ENCODE measurements at regions not wholly inside any gene's neighbourhood (a gene's known extent, or its start where the extent isn't known, plus 50 kb on each side); places are given as distances from the start of the nearest gene placed in this dataset.

GRCh38 chr3:34475851-34476250, 677.4 kb downstream of the PDCD6IP start:
- ChIA-PET CTCF (no interaction called here), POLR2A (no interaction called here)
- no peaks in the 10 kb centered on the region for H3K36me3 ChIP-seq (ENCODE audit: control insufficient read depth in 2 of 2, extremely low read depth in 1 of 2, insufficient read depth in 2 of 2, low read length in 2 of 2)
- no TSS peak for BruUV-seq (replicated peaks)
- H2AFZ ChIP-seq (ENCODE audit: low read depth, low read length) = no peak overlapping the region
- no peaks in the 10 kb centered on the region for H3K9me3 ChIP-seq (replicated peaks; ENCODE audit: control insufficient read depth, insufficient read depth, low read length)
- no peak overlapping the region for H3K27ac ChIP-seq (ENCODE audit: insufficient read depth, low read depth, low read length)
- H3K4me3 ChIP-seq (replicated peaks in 1 of 3; ENCODE audit: insufficient read depth in 1 of 3, low read depth in 1 of 3, low read length in 3 of 3) = no peak overlapping the region
- DNase-seq (ENCODE audit: low read depth, low spot score) (no peak), FAIRE-seq (no peak)
- TF ChIP-seq MYC (IDR thresholded peaks at IDR 0.05; ENCODE audit: low read depth, low read length) (no peak), FOS (IDR thresholded peaks at IDR 0.05; ENCODE audit: borderline replicate concordance, insufficient read depth, low read length) (no peak), GATA2 (IDR thresholded peaks at IDR 0.05; ENCODE audit: insufficient read depth, insufficient read length, low read depth, low read length) (no peak), EZH2 (IDR thresholded peaks at IDR 0.05; ENCODE audit: borderline replicate concordance, low read depth, low read length, severe bottlenecking) (no peak), JUN (IDR thresholded peaks at IDR 0.05; ENCODE audit: borderline replicate concordance, insufficient read depth, insufficient read length, low read depth) (no peak), CTCF (IDR thresholded peaks at IDR 0.05; ENCODE audit: extremely low read depth in 1 of 2, insufficient read depth in 1 of 2, low read depth in 1 of 2, low read length in 2 of 2) (no peak), POLR2A (IDR thresholded peaks at IDR 0.05; ENCODE audit: low read depth, low read length) (no peak), POLR2AphosphoS5 (IDR thresholded peaks at IDR 0.05; ENCODE audit: insufficient read depth, low read depth, low read length) (no peak)
- TF ChIP-seq, protein P1, sequence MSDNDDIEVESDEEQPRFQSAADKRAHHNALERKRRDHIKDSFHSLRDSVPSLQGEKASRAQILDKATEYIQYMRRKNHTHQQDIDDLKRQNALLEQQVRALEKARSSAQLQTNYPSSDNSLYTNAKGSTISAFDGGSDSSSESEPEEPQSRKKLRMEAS (IDR thresholded peaks at IDR 0.05; ENCODE audit: insufficient read depth, insufficient read length) = no peak
- no peaks in the 10 kb centered on the region for H3K79me2 ChIP-seq (ENCODE audit: control insufficient read depth, insufficient read depth, low read length)
- no peaks in the 10 kb centered on the region for H3K4me1 ChIP-seq (ENCODE audit: control insufficient read depth, extremely low read depth, insufficient read depth, low read length)
- intact Hi-C loops (cut with micrococcal nuclease) = no loop called here
- no peaks in the 10 kb centered on the region for H4K20me1 ChIP-seq (replicated peaks; ENCODE audit: control insufficient read depth, extremely low read depth, insufficient read depth, low read length)
- no peak overlapping the region for H3K4me2 ChIP-seq (ENCODE audit: insufficient read depth, low read length)
- H3K9ac ChIP-seq (replicated peaks; ENCODE audit: extremely low read depth, insufficient read depth, low read length) = no peak overlapping the region
- no peaks in the 10 kb centered on the region for H3K27me3 ChIP-seq (ENCODE audit: control insufficient read depth in 2 of 2, insufficient read depth in 2 of 2, low read length in 2 of 2)
- no peaks in the 10 kb centered on the region for H3K9me1 ChIP-seq (replicated peaks; ENCODE audit: control insufficient read depth, extremely low read depth, insufficient read depth, low read length)
- dilution Hi-C loops (cut with MboI; ENCODE audit: extremely low pct_ligation_motif_present, low sequenced_read_pairs) = no loop called here

Measured in endothelial cell of umbilical vein (primary cell).